Skin of body (tissue), 1 donor: ENCODE measurements at regions not wholly inside any gene's neighbourhood (a gene's known extent, or its start where the extent isn't known, plus 50 kb on each side); places are given as distances from the start of the nearest gene placed in this dataset.

ENCODE experiments used
- DNase-seq: peaks from one replicate; lab custom pipeline; 2025; lab: John Stamatoyannopoulos, UW

GRCh38 chr7:106775552-106775936 is 89.5 kb upstream of the PIK3CG start:
- DNase-seq = no peak

GRCh38 chr7:106775975-106776607 is 89.0 kb upstream of the PIK3CG start:
- DNase-seq = no peak

GRCh38 chr7:106776618-106777347 is 88.3 kb upstream of the PIK3CG start:
- no peak for DNase-seq

GRCh38 chr7:106777674-106778299 is 87.3 kb upstream of the PIK3CG start:
- DNase-seq = no peak

- DNase-seq = no peak
Observed at GRCh38 chr7:106778656-106779250, 86.3 kb upstream of the PIK3CG start.

GRCh38 chr7:106779877-106780276 is 85.2 kb upstream of the PIK3CG start:
- no peak for DNase-seq

GRCh38 chr7:106781007-106781406 is 84.1 kb upstream of the PIK3CG start:
- no peak for DNase-seq

- DNase-seq = no peak
Observed at GRCh38 chr7:106781828-106782544, 83.1 kb upstream of the PIK3CG start.

- DNase-seq = no peak
Observed at GRCh38 chr7:106783286-106783685, 81.8 kb upstream of the PIK3CG start.

- no peak for DNase-seq
Observed at GRCh38 chr7:106788637-106789036, 76.4 kb upstream of the PIK3CG start.

GRCh38 chr7:106791526-106791925 is 73.6 kb upstream of the PIK3CG start:
- DNase-seq = no peak

- DNase-seq = no peak
Observed at GRCh38 chr7:106792233-106792926, 72.7 kb upstream of the PIK3CG start.

GRCh38 chr7:106793015-106793975 is 71.8 kb upstream of the PIK3CG start:
- DNase-seq = no peak

- DNase-seq = no peak
Observed at GRCh38 chr7:106794276-106795083, 70.6 kb upstream of the PIK3CG start.

GRCh38 chr7:106795084-106795876 is 69.8 kb upstream of the PIK3CG start:
- DNase-seq = no peak

GRCh38 chr7:106795877-106796231 is 69.2 kb upstream of the PIK3CG start:
- DNase-seq = no peak

- no peak for DNase-seq
Observed at GRCh38 chr7:106797937-106798336, 67.1 kb upstream of the PIK3CG start.

GRCh38 chr7:106802589-106802988 is 62.5 kb upstream of the PIK3CG start:
- DNase-seq = no peak
